DOHH2 (cell line): ENCODE measurements at regions not wholly inside any gene's neighbourhood (a gene's known extent, or its start where the extent isn't known, plus 50 kb on each side); places are given as distances from the start of the nearest gene placed in this dataset.

Source experiments
- CTCF ChIP-seq: fragments of 200-600 bp; sonication (generic); IDR thresholded peaks from one replicate; pipeline ENCODE4 v1.5.1; 2014; ENCODE audit warnings: antibody characterized with exemption, mild to moderate bottlenecking, low read depth, low read length; ENCODE audit not compliant: poor library complexity, severe bottlenecking
- EZH2phosphoT487 ChIP-seq: fragments of 200-600 bp; sonication (generic); IDR thresholded peaks from 2 replicates; pipeline ENCODE4 v1.6.1; 2017; ENCODE audit warnings: borderline replicate concordance, mild to moderate bottlenecking, antibody characterized with exemption, low read length, moderate library complexity, mixed read lengths

- TF ChIP-seq CTCF = no peak
- no peak for TF ChIP-seq EZH2phosphoT487
These were observed 199.7 kb downstream of the HINT1 start for GRCh38 chr5:130965360-130965759.
